ENCODE measurements at regions not wholly inside any gene's neighbourhood (a gene's known extent, or its start where the extent isn't known, plus 50 kb on each side); places are given as distances from the start of the nearest gene placed in this dataset.

DNA sequence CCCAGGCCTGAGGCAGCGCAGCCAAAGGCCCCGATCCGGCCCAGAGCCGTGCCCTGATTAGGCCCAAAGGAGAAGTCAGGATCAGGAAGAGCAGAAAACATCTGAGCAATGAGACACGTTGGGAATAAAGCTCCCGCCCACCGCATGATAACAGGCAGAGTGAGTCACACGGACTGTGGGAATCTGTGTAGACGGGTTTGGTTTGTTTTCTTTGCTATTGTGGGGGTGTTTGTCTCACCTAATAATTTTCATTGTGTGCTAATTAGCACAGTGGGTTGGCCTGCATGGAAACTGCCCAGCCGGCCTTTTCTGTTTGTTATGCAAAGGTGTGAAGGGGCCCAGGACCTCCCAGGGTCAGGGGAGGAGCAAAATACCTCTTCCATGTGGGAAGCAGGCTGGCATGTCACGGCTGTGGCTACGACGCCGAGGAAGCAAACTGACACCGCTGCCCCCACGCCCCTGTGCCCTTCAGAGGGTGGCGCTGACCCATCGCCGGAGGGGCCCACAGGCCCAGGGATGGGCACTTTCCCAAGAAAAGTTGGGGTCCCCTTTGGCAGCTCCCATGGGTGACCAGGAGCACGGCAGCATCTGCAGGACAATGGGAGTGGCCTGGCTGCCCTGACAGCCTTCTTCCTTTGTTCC is 68.4 kb upstream of the CTDP1 start:
- Mint-ChIP-seq H3K9me3 (ENCODE audit: unreplicated experiment) (no peaks in the 10 kb centered on the region), H3K27ac (ENCODE audit: unreplicated experiment) (peak overlapping the region; percentile 36), H3K4me1 (ENCODE audit: unreplicated experiment) (peaks cover 10% of the 10 kb centered on the region), H3K36me3 (ENCODE audit: low read depth, unreplicated experiment) (peaks cover 6% of the 10 kb centered on the region), H3K4me3 (ENCODE audit: unreplicated experiment) (no peak overlapping the region), H3K27me3 (ENCODE audit: unreplicated experiment) (peaks cover 11% of the 10 kb centered on the region)
- TF ChIP-seq, protein P1, sequence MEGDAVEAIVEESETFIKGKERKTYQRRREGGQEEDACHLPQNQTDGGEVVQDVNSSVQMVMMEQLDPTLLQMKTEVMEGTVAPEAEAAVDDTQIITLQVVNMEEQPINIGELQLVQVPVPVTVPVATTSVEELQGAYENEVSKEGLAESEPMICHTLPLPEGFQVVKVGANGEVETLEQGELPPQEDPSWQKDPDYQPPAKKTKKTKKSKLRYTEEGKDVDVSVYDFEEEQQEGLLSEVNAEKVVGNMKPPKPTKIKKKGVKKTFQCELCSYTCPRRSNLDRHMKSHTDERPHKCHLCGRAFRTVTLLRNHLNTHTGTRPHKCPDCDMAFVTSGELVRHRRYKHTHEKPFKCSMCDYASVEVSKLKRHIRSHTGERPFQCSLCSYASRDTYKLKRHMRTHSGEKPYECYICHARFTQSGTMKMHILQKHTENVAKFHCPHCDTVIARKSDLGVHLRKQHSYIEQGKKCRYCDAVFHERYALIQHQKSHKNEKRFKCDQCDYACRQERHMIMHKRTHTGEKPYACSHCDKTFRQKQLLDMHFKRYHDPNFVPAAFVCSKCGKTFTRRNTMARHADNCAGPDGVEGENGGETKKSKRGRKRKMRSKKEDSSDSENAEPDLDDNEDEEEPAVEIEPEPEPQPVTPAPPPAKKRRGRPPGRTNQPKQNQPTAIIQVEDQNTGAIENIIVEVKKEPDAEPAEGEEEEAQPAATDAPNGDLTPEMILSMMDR (IDR thresholded peaks at IDR 0.05; ENCODE audit: unreplicated experiment): no peak
- no peak for DNase-seq (ENCODE audit: low spot score)

DNA sequence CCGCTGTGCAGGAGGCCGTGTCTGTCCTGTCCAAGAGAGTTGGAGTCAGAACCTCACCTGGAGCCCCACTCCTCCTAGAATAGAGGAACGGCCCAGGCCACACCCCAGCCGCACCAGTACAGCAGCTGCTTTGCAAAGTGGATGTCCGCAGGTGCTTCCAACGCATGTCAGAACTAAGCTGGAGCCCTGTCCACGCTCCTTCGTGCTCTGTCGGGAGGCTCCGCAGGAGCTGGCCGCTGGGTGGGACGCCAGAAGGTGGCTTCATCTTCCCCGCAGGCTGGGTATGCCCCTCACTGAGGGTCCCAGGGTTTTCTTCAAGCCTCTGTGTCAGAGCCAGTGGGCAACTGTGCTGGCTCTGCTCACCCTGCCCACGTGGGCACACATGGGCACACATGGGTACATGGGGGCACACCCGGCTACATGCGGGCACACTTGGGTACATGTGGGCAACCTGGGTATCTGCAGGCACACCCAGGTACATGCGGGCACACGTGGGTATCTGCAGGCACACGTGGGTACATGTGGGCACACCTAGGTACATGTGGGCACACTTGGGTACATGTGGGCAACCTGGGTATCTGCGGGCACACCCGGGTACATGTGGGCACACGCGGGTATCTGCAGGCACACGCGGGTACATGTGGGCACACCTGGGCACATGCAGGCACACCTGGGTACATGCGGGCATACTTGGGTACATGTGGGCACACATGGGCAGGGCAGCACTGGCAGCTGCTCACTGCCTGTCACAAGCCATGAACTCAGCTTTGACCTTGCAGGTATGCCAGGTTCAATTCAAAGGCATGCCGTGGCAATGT is 67.1 kb upstream of the CTDP1 start:
- Mint-ChIP-seq H3K4me3 (ENCODE audit: unreplicated experiment) (no peak overlapping the region), H3K36me3 (ENCODE audit: low read depth, unreplicated experiment) (peaks cover 3% of the 10 kb centered on the region), H3K27ac (ENCODE audit: unreplicated experiment) (no peak overlapping the region), H3K4me1 (ENCODE audit: unreplicated experiment) (peaks cover 8% of the 10 kb centered on the region), H3K9me3 (ENCODE audit: unreplicated experiment) (no peaks in the 10 kb centered on the region), H3K27me3 (ENCODE audit: unreplicated experiment) (peaks cover 11% of the 10 kb centered on the region)
- DNase-seq (ENCODE audit: low spot score): peak; percentile 1
- TF ChIP-seq, protein P1 (IDR thresholded peaks at IDR 0.05; ENCODE audit: unreplicated experiment): no peak

DNA sequence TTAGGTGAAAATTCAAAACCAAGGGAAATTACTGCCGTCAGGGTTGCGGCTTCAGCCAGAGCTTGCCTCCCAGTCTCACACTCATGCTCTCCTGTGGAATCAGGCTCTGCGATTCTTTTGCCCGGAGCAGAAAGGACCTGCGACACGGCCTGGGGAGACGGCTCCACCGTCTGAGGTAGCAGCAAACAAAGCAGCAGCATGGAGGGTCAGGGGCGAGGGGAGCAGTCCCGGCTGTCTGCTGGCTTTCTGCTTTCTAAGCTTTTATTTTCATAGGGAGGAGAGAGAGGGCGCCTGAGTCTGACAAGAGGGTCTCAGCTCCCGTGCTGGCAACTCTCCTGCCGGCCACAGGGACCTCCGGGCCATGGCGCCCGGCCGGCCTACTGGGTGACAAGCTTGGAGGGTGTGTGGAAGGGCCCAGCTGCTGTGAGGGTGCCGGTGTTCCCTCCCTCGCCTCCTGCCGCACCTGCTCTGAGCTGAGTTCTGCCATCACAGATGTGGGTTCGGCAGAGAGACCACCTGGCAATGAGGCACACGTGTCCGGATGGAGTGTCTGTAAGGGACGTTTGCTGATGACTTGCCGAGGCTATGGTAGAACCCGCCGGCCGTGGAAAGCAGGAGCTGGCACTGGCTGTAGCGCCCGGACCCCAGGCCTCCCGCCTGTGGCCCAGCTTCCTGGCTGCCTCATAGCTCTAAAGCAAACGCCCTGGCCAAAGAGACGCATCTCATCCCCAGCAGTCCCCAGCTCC is 66.2 kb upstream of the CTDP1 start:
- TF ChIP-seq, protein P1 (IDR thresholded peaks at IDR 0.05; ENCODE audit: unreplicated experiment): no peak
- H3K27me3 Mint-ChIP-seq (ENCODE audit: unreplicated experiment): peaks cover 8% of the 10 kb centered on the region
- DNase-seq (ENCODE audit: low spot score): peak; percentile 1
- H3K36me3 Mint-ChIP-seq (ENCODE audit: low read depth, unreplicated experiment): peaks cover 3% of the 10 kb centered on the region
- no peak overlapping the region for H3K4me3 Mint-ChIP-seq (ENCODE audit: unreplicated experiment)
- no peak overlapping the region for H3K27ac Mint-ChIP-seq (ENCODE audit: unreplicated experiment)
- H3K4me1 Mint-ChIP-seq (ENCODE audit: unreplicated experiment): peaks cover 8% of the 10 kb centered on the region
- no peaks in the 10 kb centered on the region for H3K9me3 Mint-ChIP-seq (ENCODE audit: unreplicated experiment)

GRCh38 chr18:79614211-79614955 is 65.2 kb upstream of the CTDP1 start:
- no peak overlapping the region for H3K27ac Mint-ChIP-seq (ENCODE audit: unreplicated experiment)
- peaks cover 3% of the 10 kb centered on the region for H3K4me1 Mint-ChIP-seq (ENCODE audit: unreplicated experiment)
- peaks cover 3% of the 10 kb centered on the region for H3K27me3 Mint-ChIP-seq (ENCODE audit: unreplicated experiment)
- TF ChIP-seq, protein P1 (IDR thresholded peaks at IDR 0.05; ENCODE audit: unreplicated experiment): no peak
- H3K4me3 Mint-ChIP-seq (ENCODE audit: unreplicated experiment): no peak overlapping the region
- no peaks in the 10 kb centered on the region for H3K36me3 Mint-ChIP-seq (ENCODE audit: low read depth, unreplicated experiment)
- peak; percentile 2 for DNase-seq (ENCODE audit: low spot score)
- H3K9me3 Mint-ChIP-seq (ENCODE audit: unreplicated experiment): no peaks in the 10 kb centered on the region

Measured in endothelial cell (in vitro differentiated cells).